CD4-positive, alpha-beta T cell treated with Interleukin-2 at 100 ng/mL for 4 hours (primary cell): ENCODE measurements at regions not wholly inside any gene's neighbourhood (a gene's known extent, or its start where the extent isn't known, plus 50 kb on each side); places are given as distances from the start of the nearest gene placed in this dataset.
"Not testable (repeated sequence)": the region's sequence is repeated elsewhere in the genome, so short reads cannot be mapped to it uniquely, and the experiment has no call there.

Experiments
- DNase-seq: peaks from one replicate; pipeline ENCODE4 v3.0.0-alpha.2; 2020; ENCODE audit warnings: low spot score

- no peak for DNase-seq
These were observed 141.6 kb downstream of the ALOX5 start for GRCh38 chr10:45515630-45516029.

DNA sequence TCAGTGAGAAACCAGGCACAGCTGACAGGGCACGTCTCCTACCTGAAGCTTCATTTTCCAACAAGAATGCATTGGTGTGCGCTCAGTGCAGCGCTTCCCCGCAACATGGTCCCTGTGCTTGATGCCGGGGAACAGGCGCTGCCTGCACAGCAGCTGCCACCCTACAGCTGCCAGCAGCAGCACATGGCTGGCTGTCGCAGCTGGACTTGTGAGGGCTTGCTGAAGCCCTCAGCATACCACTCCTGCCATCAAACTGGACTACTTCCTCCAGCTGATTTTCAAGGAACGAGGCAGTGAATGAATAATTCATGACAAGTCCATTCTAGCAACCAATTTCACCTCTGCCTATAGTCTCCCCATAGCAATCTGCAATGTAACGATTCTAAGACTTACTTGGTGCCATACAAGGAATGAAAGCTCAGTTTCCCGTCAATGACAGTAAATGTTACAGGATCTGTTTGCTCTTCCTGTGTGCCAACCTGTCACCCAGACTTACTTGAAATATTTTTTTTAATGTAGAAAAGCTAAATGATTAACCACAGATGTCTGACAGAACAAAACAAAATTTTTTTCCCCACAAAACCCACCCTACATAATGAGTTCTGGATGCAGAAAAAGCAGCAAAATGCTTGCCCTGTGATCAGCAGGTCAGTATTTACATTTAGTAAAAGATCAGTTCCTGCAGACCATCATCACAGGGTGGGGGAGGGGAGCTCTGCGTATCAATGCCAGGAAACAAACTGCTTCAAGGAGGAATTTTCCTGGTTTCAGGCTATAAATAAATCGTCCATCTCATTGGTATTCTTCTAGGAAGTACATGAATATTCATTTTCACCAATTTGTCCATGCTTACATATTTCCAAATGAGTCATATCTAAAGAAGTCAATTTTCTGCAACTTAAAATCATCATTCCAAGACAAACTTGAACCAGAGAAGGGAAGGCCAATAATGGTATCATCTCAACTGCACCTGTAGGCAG lies 140.6 kb downstream of the ALOX5 start:
- DNase-seq = no peak

GRCh38 chr10:45513551-45513950 lies 139.5 kb downstream of the ALOX5 start:
- no peak for DNase-seq

DNA sequence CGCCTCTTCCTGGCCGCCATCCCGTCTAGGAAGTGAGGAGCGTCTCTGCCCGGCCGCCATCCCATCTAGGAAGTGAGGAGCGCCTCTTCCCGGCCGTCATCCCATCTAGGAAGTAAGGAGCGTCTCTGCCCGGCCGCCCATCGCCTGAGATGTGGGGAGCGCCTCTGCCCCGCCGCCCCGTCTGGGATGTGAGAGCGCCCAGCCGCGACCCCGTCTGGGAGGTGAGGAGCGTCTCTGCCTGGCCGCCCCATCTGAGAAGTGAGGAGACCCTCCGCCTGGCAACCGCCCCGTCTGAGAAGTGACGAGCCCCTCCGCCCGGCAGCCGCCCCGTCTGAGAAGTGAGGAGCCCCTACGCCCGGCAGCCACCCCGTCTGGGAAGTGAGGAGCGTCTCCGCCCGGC lies 137.9 kb downstream of the ALOX5 start:
- not testable (repeated sequence) for DNase-seq

- no peak for DNase-seq
These were observed 135.5 kb downstream of the ALOX5 start for GRCh38 chr10:45509491-45509890.

GRCh38 chr10:45505311-45505710 lies 131.3 kb downstream of the ALOX5 start:
- DNase-seq = no peak

DNA sequence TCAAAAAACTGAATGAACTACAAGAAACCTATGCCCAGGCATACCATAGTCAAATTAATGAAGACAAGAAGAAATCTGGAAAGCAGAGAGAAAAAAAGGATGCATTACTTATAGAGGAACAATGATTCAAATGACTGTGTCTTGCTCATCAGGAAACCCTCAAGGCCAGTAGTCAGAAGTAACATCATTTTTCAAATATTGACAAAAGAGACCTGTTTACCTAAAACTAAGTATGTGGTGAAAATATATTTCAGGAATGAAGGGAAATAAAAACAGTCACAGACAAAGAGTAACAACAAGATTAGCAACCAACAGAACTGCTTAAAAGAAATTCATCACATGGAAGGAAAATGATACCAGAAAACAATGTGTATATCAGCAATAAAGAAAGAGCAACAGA lies 128.4 kb downstream of the ALOX5 start:
- no peak for DNase-seq

- no peak for DNase-seq
These were observed 127.8 kb downstream of the ALOX5 start for GRCh38 chr10:45501791-45502190.

DNA sequence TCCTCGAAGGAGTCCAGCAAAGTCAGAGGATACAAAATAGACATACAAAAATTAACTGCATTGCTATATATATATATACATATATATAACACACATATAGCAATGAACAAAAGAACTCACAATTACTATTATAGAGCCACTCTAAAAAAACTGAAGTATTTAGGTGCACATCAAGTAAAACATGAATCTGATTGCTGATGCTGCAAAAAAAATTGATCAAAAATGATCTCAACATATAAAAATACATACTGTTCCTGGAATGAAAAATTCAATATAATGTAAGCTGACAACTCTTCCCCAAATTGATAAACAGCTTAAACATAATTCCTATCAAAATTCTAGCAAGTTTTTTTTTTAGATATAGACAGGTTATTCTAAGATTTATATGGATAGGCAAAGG lies 126.8 kb downstream of the ALOX5 start:
- DNase-seq = no peak

- DNase-seq = no peak
These were observed 126.3 kb downstream of the ALOX5 start for GRCh38 chr10:45500304-45500703.

DNA sequence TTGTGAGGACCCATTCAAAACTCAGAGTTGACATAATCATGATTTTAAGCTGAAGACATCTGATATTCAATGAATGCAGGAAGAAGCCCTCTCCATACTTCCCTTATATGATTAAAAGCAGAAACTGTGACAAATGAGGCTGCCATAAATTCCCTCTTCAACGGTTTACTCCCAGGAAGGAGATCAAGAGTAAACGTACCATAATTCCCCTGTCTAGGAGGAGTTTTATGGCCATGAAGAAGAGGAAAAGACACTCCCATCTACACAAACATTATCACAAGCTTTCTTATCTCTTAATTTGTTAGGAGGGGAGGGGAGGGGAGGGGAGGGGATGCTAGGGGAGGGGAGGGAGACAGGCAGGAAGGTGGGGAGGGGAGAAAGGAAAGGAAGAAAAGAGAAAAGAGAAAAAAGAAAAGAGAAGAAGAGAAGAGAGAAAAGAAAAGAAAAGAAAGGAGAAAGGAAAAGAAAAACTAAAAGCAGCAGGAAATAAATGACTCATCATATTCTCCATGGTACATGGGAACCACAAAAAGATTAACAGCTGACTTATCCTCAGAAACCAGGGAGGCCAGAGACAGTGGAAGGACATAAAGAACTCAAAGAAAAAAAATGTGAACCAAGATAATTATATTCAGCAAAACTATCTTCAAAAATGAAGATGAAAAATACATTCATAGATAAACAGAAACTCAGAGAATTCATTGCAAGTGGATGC lies 121.6 kb downstream of the ALOX5 start:
- no peak for DNase-seq
